Neural progenitor cell (in vitro differentiated cells): ENCODE measurements at regions not wholly inside any gene's neighbourhood (a gene's known extent, or its start where the extent isn't known, plus 50 kb on each side); places are given as distances from the start of the nearest gene placed in this dataset.
A peak's percentile ranks its signal among the peaks of the same experiment; 100 is the strongest.

Experiments
- DNase-seq: peaks from one replicate; pipeline ENCODE4 v3.0.0-alpha.2; 2016; ENCODE audit warnings: low spot score
- H2AFZ ChIP-seq: fragments of 200-600 bp; sonication (generic); replicated peaks from 2 replicates; pipeline ENCODE4 v1.6.1; 2016; ENCODE audit warnings: antibody characterized with exemption
- H3F3A ChIP-seq: fragments of 200-600 bp; sonication (generic); 2 replicates; pipeline ENCODE4 v1.6.1; 2016; ENCODE audit warnings: antibody characterized with exemption, low read depth
- H3K27ac ChIP-seq: fragments of 200-600 bp; sonication (generic); 2 replicates; pipeline ENCODE4 v1.5.1; 2016; ENCODE audit warnings: mild to moderate bottlenecking
- H3K27me3 ChIP-seq: fragments of 200-600 bp; sonication (generic); 2 replicates; pipeline ENCODE4 v1.6.1; 2016; ENCODE audit warnings: mild to moderate bottlenecking, moderate library complexity
- H3K36me3 ChIP-seq: fragments of 200-600 bp; sonication (generic); 2 replicates; pipeline ENCODE4 v1.5.1; 2016
- H3K4me1 ChIP-seq: fragments of 200-600 bp; sonication (generic); 2 replicates; pipeline ENCODE4 v1.6.1; 2016; ENCODE audit warnings: mixed run types
- H3K4me2 ChIP-seq: fragments of 200-600 bp; sonication (generic); 2 replicates; pipeline ENCODE4 v1.6.1; 2016
- H3K4me3 ChIP-seq: fragments of 200-600 bp; sonication (generic); 2 replicates; pipeline ENCODE4 v1.5.1; 2016
- H3K79me2 ChIP-seq: fragments of 200-600 bp; sonication (generic); 2 replicates; pipeline ENCODE4 v1.6.1; 2016; ENCODE audit warnings: low read depth
- H3K9ac ChIP-seq: fragments of 200-600 bp; sonication (generic); 2 replicates; pipeline ENCODE4 v1.6.1; 2016
- H3K9me3 ChIP-seq: fragments of 200-600 bp; sonication (generic); 2 replicates; pipeline ENCODE4 v1.5.1; 2016; ENCODE audit warnings: low read depth
- H4K20me1 ChIP-seq: fragments of 200-600 bp; sonication (generic); 2 replicates; pipeline ENCODE4 v1.6.1; 2016; ENCODE audit warnings: low read depth
- H3K27ac Mint-ChIP-seq: 3 replicates; pipeline ENCODE4 v1.8.0; 2021; ENCODE audit warnings: mixed read lengths
- H3K27me3 Mint-ChIP-seq: 2 replicates; pipeline ENCODE4 v1.8.0; 2022; ENCODE audit warnings: low read depth, mild to moderate bottlenecking, inconsistent platforms, moderate library complexity, mixed read lengths; ENCODE audit not compliant: insufficient read depth
- H3K36me3 Mint-ChIP-seq: 3 replicates; pipeline ENCODE4 v1.8.0; 2021; ENCODE audit warnings: mixed read lengths
- H3K4me1 Mint-ChIP-seq: 3 replicates; pipeline ENCODE4 v1.8.0; 2021; ENCODE audit warnings: mixed read lengths
- H3K4me3 Mint-ChIP-seq: 3 replicates; pipeline ENCODE4 v1.8.0; 2021; ENCODE audit warnings: mild to moderate bottlenecking, moderate library complexity, mixed read lengths
- H3K9me3 Mint-ChIP-seq: 3 replicates; pipeline ENCODE4 v1.8.0; 2020; ENCODE audit warnings: mixed read lengths
- EZH2 ChIP-seq: fragments of 200-600 bp; sonication (generic); IDR thresholded peaks from 2 replicates; pipeline ENCODE4 v1.6.1; 2017; ENCODE audit warnings: antibody characterized with exemption, mild to moderate bottlenecking, moderate library complexity
- EZH2phosphoT487 ChIP-seq: fragments of 200-600 bp; sonication (generic); IDR thresholded peaks from 2 replicates; pipeline ENCODE4 v1.6.1; 2017; ENCODE audit warnings: antibody characterized with exemption
- TF ChIP-seq, protein P1 (sequence below): fragments of 200-600 bp; sonication (generic); IDR thresholded peaks from 2 replicates; pipeline ENCODE4 v1.5.1; 2017; ENCODE audit warnings: antibody characterized with exemption, mild to moderate bottlenecking

DNA sequence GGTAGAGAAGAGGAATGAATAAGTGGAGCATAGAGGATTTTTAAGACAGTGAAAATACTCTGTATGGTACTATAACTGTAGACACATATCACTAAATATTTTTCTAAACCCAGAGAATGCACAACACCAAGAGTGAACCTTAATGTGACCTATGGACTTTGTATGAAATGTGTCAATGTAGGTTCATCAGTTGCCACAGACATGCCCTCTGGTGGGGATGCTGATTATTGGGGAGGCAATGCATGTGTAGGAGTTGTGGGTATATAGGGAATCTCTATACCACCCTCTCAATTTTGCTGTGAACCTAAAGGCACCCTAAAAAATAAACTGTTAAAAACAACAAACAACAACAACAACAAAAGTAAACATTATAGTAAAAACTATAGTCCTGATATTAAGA, 293.7 kb downstream of the RNF144B start:
- no peak overlapping the region for H3K4me3 Mint-ChIP-seq
- Histone ChIP-seq H3K27ac (no peak overlapping the region), H3K79me2 (no peaks in the 10 kb centered on the region), H3K9ac (no peak overlapping the region), H3K4me3 (no peak overlapping the region), H3F3A (no peaks in the 10 kb centered on the region), H4K20me1 (no peaks in the 10 kb centered on the region), H3K4me2 (no peak overlapping the region), H3K27me3 (no peaks in the 10 kb centered on the region), H3K9me3 (no peaks in the 10 kb centered on the region), H3K36me3 (no peaks in the 10 kb centered on the region), H3K4me1 (peaks cover 3% of the 10 kb centered on the region), H2AFZ (no peak overlapping the region)
- no peaks in the 10 kb centered on the region for H3K27me3 Mint-ChIP-seq
- H3K27ac Mint-ChIP-seq, result no peak overlapping the region
- H3K36me3 Mint-ChIP-seq, result no peaks in the 10 kb centered on the region
- no peak for DNase-seq
- H3K4me1 Mint-ChIP-seq, result no peaks in the 10 kb centered on the region
- TF ChIP-seq EZH2phosphoT487 (no peak), EZH2 (no peak)
- TF ChIP-seq, protein P1, sequence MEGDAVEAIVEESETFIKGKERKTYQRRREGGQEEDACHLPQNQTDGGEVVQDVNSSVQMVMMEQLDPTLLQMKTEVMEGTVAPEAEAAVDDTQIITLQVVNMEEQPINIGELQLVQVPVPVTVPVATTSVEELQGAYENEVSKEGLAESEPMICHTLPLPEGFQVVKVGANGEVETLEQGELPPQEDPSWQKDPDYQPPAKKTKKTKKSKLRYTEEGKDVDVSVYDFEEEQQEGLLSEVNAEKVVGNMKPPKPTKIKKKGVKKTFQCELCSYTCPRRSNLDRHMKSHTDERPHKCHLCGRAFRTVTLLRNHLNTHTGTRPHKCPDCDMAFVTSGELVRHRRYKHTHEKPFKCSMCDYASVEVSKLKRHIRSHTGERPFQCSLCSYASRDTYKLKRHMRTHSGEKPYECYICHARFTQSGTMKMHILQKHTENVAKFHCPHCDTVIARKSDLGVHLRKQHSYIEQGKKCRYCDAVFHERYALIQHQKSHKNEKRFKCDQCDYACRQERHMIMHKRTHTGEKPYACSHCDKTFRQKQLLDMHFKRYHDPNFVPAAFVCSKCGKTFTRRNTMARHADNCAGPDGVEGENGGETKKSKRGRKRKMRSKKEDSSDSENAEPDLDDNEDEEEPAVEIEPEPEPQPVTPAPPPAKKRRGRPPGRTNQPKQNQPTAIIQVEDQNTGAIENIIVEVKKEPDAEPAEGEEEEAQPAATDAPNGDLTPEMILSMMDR, result peak; percentile 23
- no peaks in the 10 kb centered on the region for H3K9me3 Mint-ChIP-seq

DNA sequence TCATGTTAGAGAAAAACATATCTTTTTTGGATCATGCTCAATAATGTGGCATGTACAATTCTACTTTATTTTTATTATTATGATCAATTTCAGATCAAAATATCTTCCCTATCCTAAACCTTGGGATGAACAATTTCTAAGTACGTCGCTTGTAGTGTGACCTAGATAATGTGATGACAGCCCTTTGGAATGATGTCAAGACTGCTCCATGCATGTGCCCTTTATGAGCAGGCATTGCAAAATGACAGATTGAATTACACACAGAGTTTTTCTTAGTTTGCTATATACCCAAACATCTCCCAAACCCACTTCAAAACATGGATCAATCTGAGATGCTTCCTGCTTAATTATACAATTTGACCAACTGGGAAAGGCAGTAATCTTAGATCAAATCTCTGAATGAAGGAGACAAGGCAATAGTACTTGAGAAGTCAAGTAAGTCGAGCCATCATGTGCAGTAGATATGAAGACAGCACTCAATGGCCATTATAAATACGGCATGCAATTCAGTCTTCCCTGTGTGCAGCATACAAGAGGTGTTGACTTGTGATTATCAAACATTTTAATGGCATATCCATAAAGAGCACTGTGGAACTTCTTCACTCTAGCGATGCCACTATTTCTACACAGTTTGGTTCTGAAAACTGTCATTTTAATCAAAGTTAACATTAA, 294.8 kb downstream of the RNF144B start:
- DNase-seq, result no peak
- no peaks in the 10 kb centered on the region for H3K9me3 Mint-ChIP-seq
- H3K27ac Mint-ChIP-seq, result no peak overlapping the region
- Histone ChIP-seq H3K27me3 (no peaks in the 10 kb centered on the region), H3K9ac (no peak overlapping the region), H2AFZ (no peak overlapping the region), H3K4me2 (no peak overlapping the region), H3K9me3 (no peaks in the 10 kb centered on the region), H3K36me3 (no peaks in the 10 kb centered on the region), H3K79me2 (no peaks in the 10 kb centered on the region), H3K4me3 (no peak overlapping the region), H3K27ac (no peak overlapping the region), H4K20me1 (no peaks in the 10 kb centered on the region), H3F3A (no peaks in the 10 kb centered on the region), H3K4me1 (no peaks in the 10 kb centered on the region)
- H3K27me3 Mint-ChIP-seq, result no peaks in the 10 kb centered on the region
- H3K4me1 Mint-ChIP-seq, result no peaks in the 10 kb centered on the region
- H3K36me3 Mint-ChIP-seq, result no peaks in the 10 kb centered on the region
- no peak overlapping the region for H3K4me3 Mint-ChIP-seq
- TF ChIP-seq EZH2phosphoT487, result no peak
- TF ChIP-seq, protein P1, result no peak
- no peak for TF ChIP-seq EZH2

DNA sequence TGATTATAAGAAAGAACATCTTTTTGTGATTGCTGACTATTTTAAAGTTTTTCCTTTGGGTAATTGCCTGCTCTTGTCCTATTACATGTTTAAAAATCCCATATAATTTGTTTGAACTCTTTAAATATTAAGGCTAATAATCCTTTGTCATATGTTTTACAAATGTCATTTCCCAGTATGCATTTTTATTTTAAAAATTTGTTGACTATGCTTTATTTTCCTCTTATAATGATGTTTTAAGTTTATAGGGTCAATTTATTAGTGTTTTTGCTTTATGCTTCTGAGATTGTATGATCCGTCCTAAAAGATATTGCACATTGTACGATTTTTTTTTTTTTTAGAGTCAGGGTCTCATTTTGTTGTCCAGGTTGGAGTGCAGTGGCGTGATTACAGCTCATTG, 297.2 kb downstream of the RNF144B start:
- H3K27ac Mint-ChIP-seq, result no peak overlapping the region
- H3K4me3 ChIP-seq, result no peak overlapping the region
- H3K4me1 ChIP-seq, result no peaks in the 10 kb centered on the region
- H3K36me3 ChIP-seq, result no peaks in the 10 kb centered on the region
- no peak for DNase-seq
- no peak overlapping the region for H2AFZ ChIP-seq
- no peak overlapping the region for H3K9ac ChIP-seq
- no peaks in the 10 kb centered on the region for H3K36me3 Mint-ChIP-seq
- H3F3A ChIP-seq, result no peaks in the 10 kb centered on the region
- no peaks in the 10 kb centered on the region for H3K4me1 Mint-ChIP-seq
- no peaks in the 10 kb centered on the region for H3K27me3 ChIP-seq
- H3K4me3 Mint-ChIP-seq, result no peak overlapping the region
- no peaks in the 10 kb centered on the region for H3K79me2 ChIP-seq
- no peaks in the 10 kb centered on the region for H3K9me3 ChIP-seq
- H3K9me3 Mint-ChIP-seq, result no peaks in the 10 kb centered on the region
- TF ChIP-seq, protein P1, result no peak
- no peak for TF ChIP-seq EZH2
- no peak for TF ChIP-seq EZH2phosphoT487
- H4K20me1 ChIP-seq, result no peaks in the 10 kb centered on the region
- no peak overlapping the region for H3K27ac ChIP-seq
- no peaks in the 10 kb centered on the region for H3K27me3 Mint-ChIP-seq
- no peak overlapping the region for H3K4me2 ChIP-seq
